Chondrocyte (in vitro differentiated cells): ENCODE measurements at regions not wholly inside any gene's neighbourhood (a gene's known extent, or its start where the extent isn't known, plus 50 kb on each side); places are given as distances from the start of the nearest gene placed in this dataset.

Experiments
- DNase-seq: peaks from one replicate; pipeline ENCODE4 v3.0.0; 2021; ENCODE audit warnings: mixed read lengths, low spot score
- H3K27ac Mint-ChIP-seq: one replicate; pipeline ENCODE4 v1.8.0; 2021; ENCODE audit warnings: mild to moderate bottlenecking, moderate library complexity, mixed read lengths; ENCODE audit not compliant: unreplicated experiment
- H3K27me3 Mint-ChIP-seq: 2 replicates; pipeline ENCODE4 v1.8.0; 2021; ENCODE audit warnings: low read depth, mixed read lengths
- H3K36me3 Mint-ChIP-seq: 2 replicates; pipeline ENCODE4 v1.8.0; 2021; ENCODE audit warnings: low read depth, mixed read lengths
- H3K4me1 Mint-ChIP-seq: 2 replicates; pipeline ENCODE4 v1.8.0; 2021; ENCODE audit warnings: low read depth, mild to moderate bottlenecking, mixed read lengths
- H3K4me3 Mint-ChIP-seq: one replicate; pipeline ENCODE4 v1.8.0; 2021; ENCODE audit warnings: mild to moderate bottlenecking, moderate library complexity, mixed read lengths; ENCODE audit not compliant: unreplicated experiment
- H3K9me3 Mint-ChIP-seq: 2 replicates; pipeline ENCODE4 v1.8.0; 2021; ENCODE audit warnings: low read depth, mixed read lengths
- TF ChIP-seq, protein P1 (sequence below): fragments of 200-600 bp; sonication (generic); IDR thresholded peaks from 2 replicates; pipeline ENCODE4 v1.5.0; 2021; ENCODE audit warnings: antibody characterized with exemption, mild to moderate bottlenecking, moderate library complexity

DNA sequence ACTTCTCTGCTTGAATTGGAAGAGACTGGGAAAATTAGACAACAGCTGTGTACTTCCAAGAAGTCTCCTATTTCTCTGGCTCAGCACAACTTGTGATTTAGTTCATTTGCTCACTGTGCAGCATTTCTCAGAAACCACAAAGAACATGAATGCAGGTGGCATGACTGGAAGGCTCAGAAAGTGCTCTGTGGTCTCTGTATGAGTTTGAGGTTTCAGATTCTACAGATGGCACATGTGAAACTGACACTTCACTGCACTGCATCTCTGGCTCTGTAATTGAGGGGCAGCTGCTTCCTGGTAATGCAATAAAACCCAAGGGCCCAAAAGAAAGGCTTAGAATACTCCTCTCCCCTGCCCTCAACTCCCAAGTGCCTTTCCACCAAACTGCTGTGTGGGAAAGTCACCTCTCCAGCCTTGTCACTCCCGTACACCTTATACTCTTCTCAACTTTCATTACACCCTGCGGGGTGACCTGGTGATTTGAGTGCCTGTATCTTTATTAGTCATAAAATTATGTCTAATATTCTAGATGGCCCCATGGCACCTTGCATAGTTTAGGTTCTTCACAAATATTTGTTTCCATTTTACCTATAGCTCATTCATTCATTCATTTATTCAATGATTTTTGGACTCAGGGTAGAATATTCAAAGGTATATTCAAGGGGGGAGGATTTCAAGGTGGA lies 82.5 kb downstream of the ESM1 start:
- TF ChIP-seq, protein P1, sequence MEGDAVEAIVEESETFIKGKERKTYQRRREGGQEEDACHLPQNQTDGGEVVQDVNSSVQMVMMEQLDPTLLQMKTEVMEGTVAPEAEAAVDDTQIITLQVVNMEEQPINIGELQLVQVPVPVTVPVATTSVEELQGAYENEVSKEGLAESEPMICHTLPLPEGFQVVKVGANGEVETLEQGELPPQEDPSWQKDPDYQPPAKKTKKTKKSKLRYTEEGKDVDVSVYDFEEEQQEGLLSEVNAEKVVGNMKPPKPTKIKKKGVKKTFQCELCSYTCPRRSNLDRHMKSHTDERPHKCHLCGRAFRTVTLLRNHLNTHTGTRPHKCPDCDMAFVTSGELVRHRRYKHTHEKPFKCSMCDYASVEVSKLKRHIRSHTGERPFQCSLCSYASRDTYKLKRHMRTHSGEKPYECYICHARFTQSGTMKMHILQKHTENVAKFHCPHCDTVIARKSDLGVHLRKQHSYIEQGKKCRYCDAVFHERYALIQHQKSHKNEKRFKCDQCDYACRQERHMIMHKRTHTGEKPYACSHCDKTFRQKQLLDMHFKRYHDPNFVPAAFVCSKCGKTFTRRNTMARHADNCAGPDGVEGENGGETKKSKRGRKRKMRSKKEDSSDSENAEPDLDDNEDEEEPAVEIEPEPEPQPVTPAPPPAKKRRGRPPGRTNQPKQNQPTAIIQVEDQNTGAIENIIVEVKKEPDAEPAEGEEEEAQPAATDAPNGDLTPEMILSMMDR, result no peak
- H3K4me3 Mint-ChIP-seq, result no peak overlapping the region
- peaks cover 14% of the 10 kb centered on the region for H3K27me3 Mint-ChIP-seq
- DNase-seq, result no peak
- no peaks in the 10 kb centered on the region for H3K36me3 Mint-ChIP-seq
- peak overlapping the region; percentile 74 for H3K27ac Mint-ChIP-seq
- H3K4me1 Mint-ChIP-seq, result peaks cover 32% of the 10 kb centered on the region
- no peaks in the 10 kb centered on the region for H3K9me3 Mint-ChIP-seq

GRCh38 chr5:54900984-54901725 lies 84.2 kb downstream of the ESM1 start:
- TF ChIP-seq, protein P1, result no peak
- H3K4me1 Mint-ChIP-seq, result peaks cover 30% of the 10 kb centered on the region
- no peaks in the 10 kb centered on the region for H3K9me3 Mint-ChIP-seq
- H3K27me3 Mint-ChIP-seq, result peaks cover 17% of the 10 kb centered on the region
- no peak overlapping the region for H3K4me3 Mint-ChIP-seq
- no peaks in the 10 kb centered on the region for H3K36me3 Mint-ChIP-seq
- H3K27ac Mint-ChIP-seq, result peak overlapping the region; percentile 53
- no peak for DNase-seq

- Mint-ChIP-seq H3K27ac (no peak overlapping the region), H3K9me3 (no peaks in the 10 kb centered on the region), H3K36me3 (no peaks in the 10 kb centered on the region), H3K4me1 (peaks cover 17% of the 10 kb centered on the region), H3K4me3 (no peak overlapping the region), H3K27me3 (peaks cover 17% of the 10 kb centered on the region)
- TF ChIP-seq, protein P1, result no peak
- DNase-seq, result no peak
Observed at GRCh38 chr5:54897001-54897400, 88.4 kb downstream of the ESM1 start.

DNA sequence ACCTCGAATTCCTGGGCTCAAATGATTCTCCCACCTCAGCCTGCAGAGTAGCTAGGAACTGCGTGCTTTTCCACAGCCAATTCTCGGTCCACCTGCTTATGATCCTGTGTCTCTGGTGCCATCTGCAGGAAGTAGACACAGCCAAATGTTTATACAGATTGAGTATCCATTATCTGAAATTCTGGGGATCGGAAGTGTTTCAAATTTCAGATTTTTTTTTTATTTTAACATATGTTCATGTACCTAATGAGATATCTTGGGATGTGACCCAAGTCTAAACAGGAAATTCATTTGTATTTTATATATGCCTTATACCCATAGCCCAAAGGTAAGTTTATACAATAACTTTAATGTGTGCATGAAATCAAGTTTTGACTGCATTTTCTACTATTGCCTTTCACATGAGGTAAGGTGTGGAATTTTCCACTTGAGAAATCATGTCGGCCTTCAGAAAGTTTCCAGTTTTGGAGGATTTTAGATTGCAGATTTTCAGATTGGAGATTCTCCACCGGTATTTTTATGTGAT lies 89.5 kb downstream of the ESM1 start:
- peaks cover 17% of the 10 kb centered on the region for H3K27me3 Mint-ChIP-seq
- H3K4me1 Mint-ChIP-seq, result peaks cover 9% of the 10 kb centered on the region
- peak overlapping the region; percentile 44 for H3K4me3 Mint-ChIP-seq
- no peaks in the 10 kb centered on the region for H3K36me3 Mint-ChIP-seq
- TF ChIP-seq, protein P1, result peak; percentile 85
- H3K9me3 Mint-ChIP-seq, result no peaks in the 10 kb centered on the region
- no peak for DNase-seq
- no peak overlapping the region for H3K27ac Mint-ChIP-seq

- Mint-ChIP-seq H3K27ac (no peak overlapping the region), H3K9me3 (no peaks in the 10 kb centered on the region), H3K4me1 (peaks cover 12% of the 10 kb centered on the region), H3K4me3 (peak overlapping the region; percentile 44), H3K36me3 (no peaks in the 10 kb centered on the region), H3K27me3 (peaks cover 15% of the 10 kb centered on the region)
- DNase-seq, result no peak
- TF ChIP-seq, protein P1, result no peak
Observed at GRCh38 chr5:54894957-54895815, 90.2 kb downstream of the ESM1 start.
